K562 (cell line): ENCODE measurements at regions not wholly inside any gene's neighbourhood (a gene's known extent, or its start where the extent isn't known, plus 50 kb on each side); places are given as distances from the start of the nearest gene placed in this dataset.

ENCODE experiments used
- ATAC-seq: fragments of 200-7000 bp; cut with Tn5 transposase; 3 replicates; pipeline ENCODE4 v1.9.1; 2020; ENCODE audit warnings: moderate library complexity
- BruUV-seq: library from RNA; stranded (reverse); fragments of 400-500 nt; replicated peaks from 2 replicates; lab custom pipeline; 2021; lab: Mats Ljungman, UMichigan
- CTCF ChIA-PET: fragments of 300-600 bp; formaldehyde crosslinking; extraction: SDS; loops from one replicate; lab custom pipeline; 2021; ENCODE audit warnings: low intra/inter-chr PET ratio; lab: Yijun Ruan, JAX
- POLR2A ChIA-PET: fragments of 300-600, 350-650 bp; sonication (Branson Sonifier 250); formaldehyde crosslinking; extraction: SDS; loops from one replicate; lab custom pipeline; 2021; ENCODE audit warnings: antibody characterized with exemption, inconsistent platforms; lab: Yijun Ruan, JAX
- DNase-seq, 4 experiments: peaks; one replicate each; pipeline versions ENCODE4 v3.0.0 to v3.0.0-alpha.2; 2011 to 2018; ENCODE audit warnings: low spot score in 3 of 4, mixed read lengths in 3 of 4; ENCODE audit errors: extremely low read depth in 1 of 4
- FAIRE-seq: peaks from 2 replicates; lab custom pipeline; 2011; peaks lifted over from hg19 to GRCh38; lab: Jason Lieb, UNC
- H2AFZ ChIP-seq: 2 replicates; pipeline ENCODE4 v1.6.0; 2011; ENCODE audit warnings: low read depth, low read length, control low read depth, inconsistent platforms
- H3K27ac ChIP-seq: fragments of 200-600 bp; 3 replicates; pipeline ENCODE4 v1.8.0; 2011; ENCODE audit warnings: low read depth, mild to moderate bottlenecking, control low read depth, inconsistent platforms, low read length, moderate library complexity, mixed read lengths; ENCODE audit errors: extremely low read depth
- H3K27me3 ChIP-seq, 2 experiments: fragments of 300-600 bp in 1 of 2; 2 replicates in 1 of 2; 3 replicates in 1 of 2; pipeline versions ENCODE4 v1.6.0 to v1.8.0; 2011; ENCODE audit warnings: inconsistent platforms in 2 of 2, low read length in 2 of 2, mild to moderate bottlenecking in 1 of 2, mixed read lengths in 1 of 2, moderate library complexity in 1 of 2; ENCODE audit not compliant: control insufficient read depth in 2 of 2, insufficient read depth in 2 of 2
- H3K36me3 ChIP-seq: fragments of 300-600 bp; 3 replicates; pipeline ENCODE4 v1.8.0; 2011; ENCODE audit warnings: mild to moderate bottlenecking, low read length, inconsistent platforms; ENCODE audit not compliant: control insufficient read depth, insufficient read depth
- H3K4me1 ChIP-seq, 2 experiments: fragments of 200-600 bp in 1 of 2; replicated peaks in 1 of 2; 2 replicates in 1 of 2; 3 replicates in 1 of 2; pipeline versions ENCODE4 v1.5.1 to v1.8.0; 2011; ENCODE audit warnings: inconsistent platforms in 2 of 2, low read length in 2 of 2, mild to moderate bottlenecking in 1 of 2, mixed read lengths in 1 of 2, moderate library complexity in 1 of 2; ENCODE audit not compliant: control insufficient read depth in 2 of 2, insufficient read depth in 2 of 2
- H3K4me2 ChIP-seq: 2 replicates; pipeline ENCODE4 v1.6.1; 2011; ENCODE audit warnings: low read length, control low read depth, inconsistent platforms, mixed read lengths; ENCODE audit not compliant: insufficient read depth
- H3K4me3 ChIP-seq: fragments of 200-600 bp; sonication (generic), shearing (Covaris generic); 2 replicates; pipeline ENCODE4 v1.5.1; 2016; ENCODE audit warnings: control low read depth, inconsistent platforms
- H3K79me2 ChIP-seq: fragments of 200-600 bp; 3 replicates; pipeline ENCODE4 v1.8.0; 2011; ENCODE audit warnings: low read length, inconsistent platforms; ENCODE audit not compliant: control insufficient read depth, insufficient read depth
- H3K9ac ChIP-seq, 2 experiments: 2 replicates each; pipeline versions ENCODE4 v1.6.0 to v1.6.1; 2011; ENCODE audit warnings: low read depth in 2 of 2, low read length in 2 of 2, control low read depth in 1 of 2, inconsistent platforms in 1 of 2, mild to moderate bottlenecking in 1 of 2, mixed read lengths in 1 of 2; ENCODE audit not compliant: insufficient read depth in 1 of 2
- H3K9me1 ChIP-seq: one replicate; pipeline ENCODE4 v1.6.0; 2011; ENCODE audit warnings: inconsistent platforms, mild to moderate bottlenecking, low read length, moderate library complexity; ENCODE audit not compliant: control insufficient read depth, insufficient read depth
- H3K9me3 ChIP-seq: replicated peaks from 2 replicates; pipeline ENCODE4 v1.5.1; 2011; ENCODE audit warnings: low read depth, low read length, inconsistent platforms; ENCODE audit not compliant: control insufficient read depth, insufficient read depth
- H4K20me1 ChIP-seq: replicated peaks from 2 replicates; pipeline ENCODE4 v1.6.1; 2011; ENCODE audit warnings: low read length, inconsistent platforms, mixed read lengths; ENCODE audit not compliant: control insufficient read depth, insufficient read depth
- DPF2 ChIP-seq: fragments of 450-650 bp; IDR thresholded peaks from 2 replicates; pipeline ENCODE4 v1.6.1; 2016
- HDAC2 ChIP-seq: fragments of 450-650 bp; IDR thresholded peaks from 2 replicates; pipeline ENCODE4 v1.6.1; 2016; ENCODE audit warnings: mild to moderate bottlenecking
- HMGN3 ChIP-seq: IDR thresholded peaks from 2 replicates; pipeline ENCODE4 v1.6.1; 2011; ENCODE audit warnings: borderline replicate concordance, low read depth, mild to moderate bottlenecking, mixed read lengths, low read length; ENCODE audit not compliant: insufficient read length; ENCODE audit errors: extremely low read depth
- KHSRP ChIP-seq: fragments of 450-650 bp; IDR thresholded peaks from 2 replicates; pipeline ENCODE4 v1.6.1; 2017
- MAX ChIP-seq: sonication (generic); formaldehyde crosslinking; IDR thresholded peaks from 2 replicates; pipeline ENCODE4 v1.9.0; 2022; ENCODE audit warnings: mild to moderate bottlenecking, missing genetic modification reagents
- SRSF1 ChIP-seq: fragments of 200-400 bp; formaldehyde crosslinking; IDR thresholded peaks from 2 replicates; pipeline ENCODE4 v1.6.1; 2017; ENCODE audit warnings: mild to moderate bottlenecking, low read depth, low read length, moderate library complexity
- ZNF695 ChIP-seq: fragments of 450-650 bp; formaldehyde crosslinking; IDR thresholded peaks from 2 replicates; pipeline ENCODE4 v1.4.0; 2020; ENCODE audit warnings: mild to moderate bottlenecking, moderate library complexity
- WGBS: fragments of 100-300 bp; shearing (Covaris generic); methylation state at CpG from one replicate; pipeline ENCODE4 v1.1.6; 2016; ENCODE audit warnings: low coverage, mixed read lengths; ENCODE audit not compliant: insufficient coverage; ENCODE audit errors: missing lambda C conversion rate; 5-methylcytosine and 5-hydroxymethylcytosine counted together
- in situ Hi-C: fragments of 300-500 bp; cut with MboI; formaldehyde crosslinking; loops from 4 replicates; pipeline ENCODE4 v1.15.0; 2018; ENCODE audit warnings: inconsistent platforms, mixed read lengths
- intact Hi-C: fragments of 100-400 bp; cut with micrococcal nuclease; formaldehyde crosslinking; loops from 2 replicates; pipeline ENCODE4 v1.14.2; 2022
- TF ChIP-seq, protein P1 (sequence below): fragments of 200-800 bp; sonication (Bioruptor generic); IDR thresholded peaks from 2 replicates; pipeline ENCODE4 v1.6.1; 2017; ENCODE audit warnings: missing genetic modification characterization, missing compliant biosample characterization
- TF ChIP-seq, protein P2 (sequence below): fragments of 200-800 bp; sonication (Bioruptor generic); IDR thresholded peaks from 2 replicates; pipeline ENCODE4 v1.6.1; 2017; ENCODE audit warnings: missing genetic modification characterization, missing compliant biosample characterization

GRCh38 chr4:160652790-160653189, 1511.0 kb downstream of the FSTL5 start:
- no peak overlapping the region for H3K4me2 ChIP-seq
- H3K9me3 ChIP-seq: no peaks in the 10 kb centered on the region
- ATAC-seq: no peak
- no TSS peak for BruUV-seq
- H4K20me1 ChIP-seq: no peaks in the 10 kb centered on the region
- no peaks in the 10 kb centered on the region for H3K27me3 ChIP-seq
- H3K4me1 ChIP-seq: no peaks in the 10 kb centered on the region
- no peak for FAIRE-seq
- H3K4me3 ChIP-seq: no peak overlapping the region
- no peaks in the 10 kb centered on the region for H3K79me2 ChIP-seq
- H3K9ac ChIP-seq: no peak overlapping the region
- POLR2A ChIA-PET: no interaction called here
- no peak for TF ChIP-seq ZNF695
- no peak for TF ChIP-seq HMGN3
- no peak for TF ChIP-seq MAX (CRISPR knock-in tag)
- TF ChIP-seq SRSF1: no peak
- no peak for TF ChIP-seq HDAC2
- TF ChIP-seq, protein P1, sequence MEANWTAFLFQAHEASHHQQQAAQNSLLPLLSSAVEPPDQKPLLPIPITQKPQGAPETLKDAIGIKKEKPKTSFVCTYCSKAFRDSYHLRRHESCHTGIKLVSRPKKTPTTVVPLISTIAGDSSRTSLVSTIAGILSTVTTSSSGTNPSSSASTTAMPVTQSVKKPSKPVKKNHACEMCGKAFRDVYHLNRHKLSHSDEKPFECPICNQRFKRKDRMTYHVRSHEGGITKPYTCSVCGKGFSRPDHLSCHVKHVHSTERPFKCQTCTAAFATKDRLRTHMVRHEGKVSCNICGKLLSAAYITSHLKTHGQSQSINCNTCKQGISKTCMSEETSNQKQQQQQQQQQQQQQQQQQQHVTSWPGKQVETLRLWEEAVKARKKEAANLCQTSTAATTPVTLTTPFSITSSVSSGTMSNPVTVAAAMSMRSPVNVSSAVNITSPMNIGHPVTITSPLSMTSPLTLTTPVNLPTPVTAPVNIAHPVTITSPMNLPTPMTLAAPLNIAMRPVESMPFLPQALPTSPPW: no peak
- TF ChIP-seq KHSRP: no peak
- TF ChIP-seq, protein P2, sequence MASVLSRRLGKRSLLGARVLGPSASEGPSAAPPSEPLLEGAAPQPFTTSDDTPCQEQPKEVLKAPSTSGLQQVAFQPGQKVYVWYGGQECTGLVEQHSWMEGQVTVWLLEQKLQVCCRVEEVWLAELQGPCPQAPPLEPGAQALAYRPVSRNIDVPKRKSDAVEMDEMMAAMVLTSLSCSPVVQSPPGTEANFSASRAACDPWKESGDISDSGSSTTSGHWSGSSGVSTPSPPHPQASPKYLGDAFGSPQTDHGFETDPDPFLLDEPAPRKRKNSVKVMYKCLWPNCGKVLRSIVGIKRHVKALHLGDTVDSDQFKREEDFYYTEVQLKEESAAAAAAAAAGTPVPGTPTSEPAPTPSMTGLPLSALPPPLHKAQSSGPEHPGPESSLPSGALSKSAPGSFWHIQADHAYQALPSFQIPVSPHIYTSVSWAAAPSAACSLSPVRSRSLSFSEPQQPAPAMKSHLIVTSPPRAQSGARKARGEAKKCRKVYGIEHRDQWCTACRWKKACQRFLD: no peak
- TF ChIP-seq DPF2: no peak
- WGBS: 0% methylated on average over 3 of the region's 3 CpGs
- no peaks in the 10 kb centered on the region for H3K36me3 ChIP-seq
- H3K9me1 ChIP-seq: no peaks in the 10 kb centered on the region
- CTCF ChIA-PET: interaction anchor here (0.6 kb wide), 1 partner anchor 1052 kb away, joined by 3 read pairs; no protein-coding TSS in a partner anchor
- intact Hi-C loops: no loop called here
- no peak overlapping the region for H3K27ac ChIP-seq
- no peak for DNase-seq
- in situ Hi-C loops: no loop called here
- H2AFZ ChIP-seq: no peak overlapping the region
